Stomach (tissue), 4 donors: ENCODE measurements at regions not wholly inside any gene's neighbourhood (a gene's known extent, or its start where the extent isn't known, plus 50 kb on each side); places are given as distances from the start of the nearest gene placed in this dataset.

Experiments
- CTCF ChIP-seq, 7 experiments: fragments of 450-650 bp in 4 of 7; fragments of 200-600 bp in 3 of 7; sonication (generic) in 3 of 7; IDR thresholded peaks; one replicate each; pipeline ENCODE4 v1.5.1; 2016 to 2019; ENCODE audit warnings: antibody characterized with exemption in 7 of 7, control low read depth in 2 of 7, mild to moderate bottlenecking in 1 of 7
- EP300 ChIP-seq: sonication (generic); formaldehyde crosslinking; IDR thresholded peaks from one replicate; pipeline ENCODE4 v1.6.1; 2017; ENCODE audit warnings: antibody characterized with exemption
- POLR2A ChIP-seq, 4 donors: fragments of 450-650 bp; IDR thresholded peaks; one replicate each; pipeline ENCODE4 v1.6.1; 2016; ENCODE audit warnings: antibody characterized with exemption in 4 of 4, control low read depth in 2 of 4, mild to moderate bottlenecking in 1 of 4, moderate library complexity in 1 of 4
- POLR2AphosphoS5 ChIP-seq, 3 donors: sonication (generic); formaldehyde crosslinking; IDR thresholded peaks; one replicate each; pipeline ENCODE4 v1.6.1; 2016; ENCODE audit warnings: antibody characterized with exemption in 3 of 3

GRCh38 chr10:78945838-78946237 is 122.9 kb upstream of the ZMIZ1 start:
- TF ChIP-seq CTCF (IDR thresholded peaks at IDR 0.05): no peak
- no peak for TF ChIP-seq EP300
- TF ChIP-seq POLR2A (IDR thresholded peaks at IDR 0.05): no peak
- no peak for TF ChIP-seq POLR2AphosphoS5 (IDR thresholded peaks at IDR 0.05)
